GM18511 (cell line): ENCODE measurements at regions not wholly inside any gene's neighbourhood (a gene's known extent, or its start where the extent isn't known, plus 50 kb on each side); places are given as distances from the start of the nearest gene placed in this dataset.

Experiments
- ATAC-seq: cut with Tn5 transposase; IDR thresholded peaks from one replicate; pipeline ENCODE4 v1.9.1; 2021; ENCODE audit warnings: mild to moderate bottlenecking, moderate library complexity; ENCODE audit not compliant: unreplicated experiment

GRCh38 chr18:65017372-65017760 is 733.4 kb upstream of the CDH7 start:
- ATAC-seq, result no peak

GRCh38 chr18:65016631-65017371 is 734.0 kb upstream of the CDH7 start:
- no peak for ATAC-seq

GRCh38 chr18:64994370-64994769 is 756.4 kb upstream of the CDH7 start:
- ATAC-seq, result no peak

GRCh38 chr18:64993695-64994094 is 757.1 kb upstream of the CDH7 start:
- no peak for ATAC-seq

- no peak for ATAC-seq
These were observed 758.2 kb upstream of the CDH7 start for GRCh38 chr18:64992654-64993053.

- no peak for ATAC-seq
These were observed 759.7 kb upstream of the CDH7 start for GRCh38 chr18:64991102-64991501.

- no peak for ATAC-seq
These were observed 763.8 kb upstream of the CDH7 start for GRCh38 chr18:64986906-64987495.

- no peak for ATAC-seq
These were observed 767.1 kb upstream of the CDH7 start for GRCh38 chr18:64983497-64984238.

- no peak for ATAC-seq
These were observed 768.3 kb upstream of the CDH7 start for GRCh38 chr18:64982414-64983055.

GRCh38 chr18:64981915-64982314 is 768.9 kb upstream of the CDH7 start:
- no peak for ATAC-seq

- ATAC-seq, result no peak
These were observed 771.0 kb upstream of the CDH7 start for GRCh38 chr18:64979791-64980190.

GRCh38 chr18:64974391-64975125 is 776.3 kb upstream of the CDH7 start:
- no peak for ATAC-seq

- no peak for ATAC-seq
These were observed 778.3 kb upstream of the CDH7 start for GRCh38 chr18:64972545-64972944.

- ATAC-seq, result no peak
These were observed 784.1 kb upstream of the CDH7 start for GRCh38 chr18:64966667-64967066.

- no peak for ATAC-seq
These were observed 794.3 kb upstream of the CDH7 start for GRCh38 chr18:64956465-64956864.

- ATAC-seq, result no peak
These were observed 800.9 kb upstream of the CDH7 start for GRCh38 chr18:64949885-64950284.

GRCh38 chr18:64936671-64937070 is 787.8 kb upstream of the LINC00305 start:
- ATAC-seq, result no peak

- no peak for ATAC-seq
These were observed 780.1 kb upstream of the LINC00305 start for GRCh38 chr18:64929036-64929435.

GRCh38 chr18:64919971-64920570 is 771.2 kb upstream of the LINC00305 start:
- ATAC-seq, result no peak

GRCh38 chr18:64918851-64919250 is 770.0 kb upstream of the LINC00305 start:
- no peak for ATAC-seq
